GM19467 (cell line): ENCODE measurements at regions not wholly inside any gene's neighbourhood (a gene's known extent, or its start where the extent isn't known, plus 50 kb on each side); places are given as distances from the start of the nearest gene placed in this dataset.
"Not testable (repeated sequence)": the region's sequence is repeated elsewhere in the genome, so short reads cannot be mapped to it uniquely, and the experiment has no call there.

Experiments
- ATAC-seq: cut with Tn5 transposase; IDR thresholded peaks from one replicate; pipeline ENCODE4 v1.9.1; 2021; ENCODE audit warnings: mild to moderate bottlenecking, moderate library complexity; ENCODE audit not compliant: unreplicated experiment

GRCh38 chr5:135102716-135103574 is 68.9 kb upstream of the PITX1 start:
- no peak for ATAC-seq

GRCh38 chr5:135100431-135100830 is 66.4 kb upstream of the PITX1 start:
- no peak for ATAC-seq

GRCh38 chr5:135100011-135100410 is 66.0 kb upstream of the PITX1 start:
- ATAC-seq, result no peak

GRCh38 chr5:135097390-135097789 is 63.4 kb upstream of the PITX1 start:
- ATAC-seq, result no peak

- no peak for ATAC-seq
Observed at GRCh38 chr5:135095871-135096270, 61.8 kb upstream of the PITX1 start.

- ATAC-seq, result no peak
Observed at GRCh38 chr5:135095052-135095715, 61.2 kb upstream of the PITX1 start.

- ATAC-seq, result no peak
Observed at GRCh38 chr5:135094339-135095051, 60.5 kb upstream of the PITX1 start.

- ATAC-seq, result not testable (repeated sequence)
Observed at GRCh38 chr5:135093483-135093882, 59.5 kb upstream of the PITX1 start.

- no peak for ATAC-seq
Observed at GRCh38 chr5:135092476-135092875, 58.4 kb upstream of the PITX1 start.

- ATAC-seq, result no peak
Observed at GRCh38 chr5:135091286-135091685, 57.3 kb upstream of the PITX1 start.

- ATAC-seq, result no peak
Observed at GRCh38 chr5:135089912-135090311, 55.9 kb upstream of the PITX1 start.

- no peak for ATAC-seq
Observed at GRCh38 chr5:135088911-135089310, 54.9 kb upstream of the PITX1 start.

- no peak for ATAC-seq
Observed at GRCh38 chr5:135087950-135088349, 53.9 kb upstream of the PITX1 start.

GRCh38 chr5:135085936-135086725 is 52.1 kb upstream of the PITX1 start:
- no peak for ATAC-seq

GRCh38 chr5:135085133-135085935 is 51.3 kb upstream of the PITX1 start:
- no peak for ATAC-seq
